ENCODE measurements at regions not wholly inside any gene's neighbourhood (a gene's known extent, or its start where the extent isn't known, plus 50 kb on each side); places are given as distances from the start of the nearest gene placed in this dataset.

- Mint-ChIP-seq H3K4me3 (no peak overlapping the region), H3K36me3 (ENCODE audit: insufficient read depth in 2 of 2) (no peaks in the 10 kb centered on the region), H3K9me3 (peaks cover 0 to 3% of the 10 kb centered on the region in 2 donors), H3K27me3 (ENCODE audit: low read depth) (peaks cover 44% of the 10 kb centered on the region), H3K27ac (no peak overlapping the region), H3K4me1 (ENCODE audit: low read depth) (no peaks in the 10 kb centered on the region)
- no peak for ATAC-seq (replicated peaks in 1 of 2)
- no peak for DNase-seq
Observed at GRCh38 chr18:75551071-75551470, 123.6 kb upstream of the SMIM21 start.

- H3K4me3 Mint-ChIP-seq = no peak overlapping the region
- no peaks in the 10 kb centered on the region for H3K36me3 Mint-ChIP-seq (ENCODE audit: insufficient read depth in 2 of 2)
- peaks cover 44% of the 10 kb centered on the region for H3K27me3 Mint-ChIP-seq (ENCODE audit: low read depth)
- ATAC-seq (replicated peaks in 1 of 2) (no peak), DNase-seq (no peak)
- no peak overlapping the region for H3K27ac Mint-ChIP-seq
- H3K4me1 Mint-ChIP-seq (ENCODE audit: low read depth) = no peaks in the 10 kb centered on the region
- H3K9me3 Mint-ChIP-seq = peaks cover 0 to 3% of the 10 kb centered on the region in 2 donors
Observed at GRCh38 chr18:75548353-75548905, 120.9 kb upstream of the SMIM21 start.

- Mint-ChIP-seq H3K27me3 (ENCODE audit: low read depth) (peaks cover 35% of the 10 kb centered on the region), H3K4me3 (no peak overlapping the region), H3K9me3 (peaks cover 0 to 3% of the 10 kb centered on the region in 2 donors)
Observed at GRCh38 chr18:75546964-75547363, 119.5 kb upstream of the SMIM21 start.

GRCh38 chr18:75545189-75545588, 117.7 kb upstream of the SMIM21 start:
- Mint-ChIP-seq H3K27ac (no peak overlapping the region), H3K27me3 (ENCODE audit: low read depth) (peaks cover 35% of the 10 kb centered on the region), H3K4me3 (no peak overlapping the region), H3K4me1 (ENCODE audit: low read depth) (no peaks in the 10 kb centered on the region), H3K9me3 (peaks cover 0 to 3% of the 10 kb centered on the region in 2 donors), H3K36me3 (ENCODE audit: insufficient read depth in 2 of 2) (no peaks in the 10 kb centered on the region)
- DNase-seq (no peak), ATAC-seq (replicated peaks in 1 of 2) (no peak)

More at GRCh38 chr18:75546964-75547363, 119.5 kb upstream of the SMIM21 start:
- no peak for ATAC-seq (replicated peaks in 1 of 2)
- DNase-seq = no peak
- H3K36me3 Mint-ChIP-seq (ENCODE audit: insufficient read depth in 2 of 2) = no peaks in the 10 kb centered on the region
- H3K27ac Mint-ChIP-seq = no peak overlapping the region
- no peaks in the 10 kb centered on the region for H3K4me1 Mint-ChIP-seq (ENCODE audit: low read depth)

- H3K36me3 Mint-ChIP-seq (ENCODE audit: insufficient read depth in 2 of 2) = no peaks in the 10 kb centered on the region
- DNase-seq = no peak
- ATAC-seq (replicated peaks in 1 of 2) = no peak
- no peaks in the 10 kb centered on the region for H3K4me1 Mint-ChIP-seq (ENCODE audit: low read depth)
- no peak overlapping the region for H3K4me3 Mint-ChIP-seq
- peaks cover 0 to 3% of the 10 kb centered on the region in 2 donors for H3K9me3 Mint-ChIP-seq
- peaks cover 35% of the 10 kb centered on the region for H3K27me3 Mint-ChIP-seq (ENCODE audit: low read depth)
- no peak overlapping the region for H3K27ac Mint-ChIP-seq
Observed at GRCh38 chr18:75544496-75544895, 117.0 kb upstream of the SMIM21 start.

- H3K36me3 Mint-ChIP-seq (ENCODE audit: insufficient read depth in 2 of 2) = no peaks in the 10 kb centered on the region
- no peaks in the 10 kb centered on the region for H3K4me1 Mint-ChIP-seq (ENCODE audit: low read depth)
- H3K4me3 Mint-ChIP-seq = no peak overlapping the region
- peaks cover 0 to 3% of the 10 kb centered on the region in 2 donors for H3K9me3 Mint-ChIP-seq
- ATAC-seq (replicated peaks in 1 of 2) = peak in 1 of 2 donors; percentile 22
- peaks cover 35% of the 10 kb centered on the region for H3K27me3 Mint-ChIP-seq (ENCODE audit: low read depth)
- no peak overlapping the region for H3K27ac Mint-ChIP-seq
- no peak for DNase-seq
Observed at GRCh38 chr18:75544051-75544481, 116.6 kb upstream of the SMIM21 start.

GRCh38 chr18:75538727-75539126, 111.2 kb upstream of the SMIM21 start:
- no peak overlapping the region for H3K4me3 Mint-ChIP-seq
- no peaks in the 10 kb centered on the region for H3K36me3 Mint-ChIP-seq (ENCODE audit: insufficient read depth in 2 of 2)
- no peak overlapping the region for H3K27ac Mint-ChIP-seq
- H3K4me1 Mint-ChIP-seq (ENCODE audit: low read depth) = no peaks in the 10 kb centered on the region
- no peaks in the 10 kb centered on the region for H3K9me3 Mint-ChIP-seq
- ATAC-seq (replicated peaks in 1 of 2) (no peak), DNase-seq (no peak)
- H3K27me3 Mint-ChIP-seq (ENCODE audit: low read depth) = peaks cover 40% of the 10 kb centered on the region

- H3K4me1 Mint-ChIP-seq (ENCODE audit: low read depth) = no peaks in the 10 kb centered on the region
- no peak overlapping the region for H3K27ac Mint-ChIP-seq
- no peak overlapping the region for H3K4me3 Mint-ChIP-seq
- ATAC-seq (replicated peaks in 1 of 2) = no peak
- DNase-seq = no peak
- H3K9me3 Mint-ChIP-seq = no peaks in the 10 kb centered on the region
- H3K27me3 Mint-ChIP-seq (ENCODE audit: low read depth) = peaks cover 23% of the 10 kb centered on the region
- H3K36me3 Mint-ChIP-seq (ENCODE audit: insufficient read depth in 2 of 2) = no peaks in the 10 kb centered on the region
Observed at GRCh38 chr18:75533950-75534349, 106.4 kb upstream of the SMIM21 start.

- ATAC-seq (replicated peaks in 1 of 2) = no peak
- H3K4me3 Mint-ChIP-seq = no peak overlapping the region
- peaks cover 25% of the 10 kb centered on the region for H3K27me3 Mint-ChIP-seq (ENCODE audit: low read depth)
- H3K36me3 Mint-ChIP-seq (ENCODE audit: insufficient read depth in 2 of 2) = no peaks in the 10 kb centered on the region
- no peak for DNase-seq
- no peaks in the 10 kb centered on the region for H3K9me3 Mint-ChIP-seq
- H3K4me1 Mint-ChIP-seq (ENCODE audit: low read depth) = no peaks in the 10 kb centered on the region
- H3K27ac Mint-ChIP-seq = no peak overlapping the region
Observed at GRCh38 chr18:75533209-75533608, 105.7 kb upstream of the SMIM21 start.

- no peaks in the 10 kb centered on the region for H3K36me3 Mint-ChIP-seq (ENCODE audit: insufficient read depth in 2 of 2)
- no peaks in the 10 kb centered on the region for H3K4me1 Mint-ChIP-seq (ENCODE audit: low read depth)
- H3K9me3 Mint-ChIP-seq = no peaks in the 10 kb centered on the region
- peaks cover 19% of the 10 kb centered on the region for H3K27me3 Mint-ChIP-seq (ENCODE audit: low read depth)
- no peak overlapping the region for H3K27ac Mint-ChIP-seq
- ATAC-seq (replicated peaks in 1 of 2) (no peak), DNase-seq (no peak)
- no peak overlapping the region for H3K4me3 Mint-ChIP-seq
Observed at GRCh38 chr18:75531851-75532459, 104.5 kb upstream of the SMIM21 start.

- H3K27me3 Mint-ChIP-seq (ENCODE audit: low read depth) = peaks cover 14% of the 10 kb centered on the region
- ATAC-seq (replicated peaks in 1 of 2) (no peak), DNase-seq (no peak)
- no peaks in the 10 kb centered on the region for H3K9me3 Mint-ChIP-seq
- H3K27ac Mint-ChIP-seq = no peak overlapping the region
- no peaks in the 10 kb centered on the region for H3K4me1 Mint-ChIP-seq (ENCODE audit: low read depth)
- H3K36me3 Mint-ChIP-seq (ENCODE audit: insufficient read depth in 2 of 2) = no peaks in the 10 kb centered on the region
- H3K4me3 Mint-ChIP-seq = no peak overlapping the region
Observed at GRCh38 chr18:75531212-75531850, 103.8 kb upstream of the SMIM21 start.

GRCh38 chr18:75530566-75531211, 103.2 kb upstream of the SMIM21 start:
- DNase-seq = no peak
- peaks cover 14% of the 10 kb centered on the region for H3K27me3 Mint-ChIP-seq (ENCODE audit: low read depth)
- ATAC-seq (replicated peaks in 1 of 2) = no peak
- H3K27ac Mint-ChIP-seq = no peak overlapping the region
- no peaks in the 10 kb centered on the region for H3K36me3 Mint-ChIP-seq (ENCODE audit: insufficient read depth in 2 of 2)
- no peaks in the 10 kb centered on the region for H3K9me3 Mint-ChIP-seq
- H3K4me1 Mint-ChIP-seq (ENCODE audit: low read depth) = no peaks in the 10 kb centered on the region
- H3K4me3 Mint-ChIP-seq = no peak overlapping the region

GRCh38 chr18:75530118-75530517, 102.6 kb upstream of the SMIM21 start:
- Mint-ChIP-seq H3K27me3 (ENCODE audit: low read depth) (peaks cover 14% of the 10 kb centered on the region), H3K4me3 (no peak overlapping the region)

More at GRCh38 chr18:75530118-75530517, 102.6 kb upstream of the SMIM21 start:
- no peak for ATAC-seq (replicated peaks in 1 of 2)
- Mint-ChIP-seq H3K36me3 (ENCODE audit: insufficient read depth in 2 of 2) (no peaks in the 10 kb centered on the region), H3K4me1 (ENCODE audit: low read depth) (no peaks in the 10 kb centered on the region), H3K27ac (no peak overlapping the region), H3K9me3 (no peaks in the 10 kb centered on the region)
- no peak for DNase-seq
